Thyroid gland (tissue), 4 donors: ENCODE measurements at regions not wholly inside any gene's neighbourhood (a gene's known extent, or its start where the extent isn't known, plus 50 kb on each side); places are given as distances from the start of the nearest gene placed in this dataset.

Experiments
- POLR2A ChIP-seq, 2 donors: fragments of 450-650 bp; IDR thresholded peaks; one replicate each; pipeline ENCODE4 v1.6.1; 2017; ENCODE audit warnings: antibody characterized with exemption in 2 of 2, mild to moderate bottlenecking in 2 of 2, moderate library complexity in 1 of 2
- TF ChIP-seq, protein P1 (sequence below), 6 experiments: fragments of 200-600 bp in 3 of 6; fragments of 450-650 bp in 3 of 6; sonication (generic) in 3 of 6; IDR thresholded peaks; one replicate each; pipeline ENCODE4 v1.5.1; 2016 to 2019; ENCODE audit warnings: antibody characterized with exemption in 6 of 6, mild to moderate bottlenecking in 2 of 6, inconsistent platforms in 1 of 6, moderate library complexity in 1 of 6

DNA sequence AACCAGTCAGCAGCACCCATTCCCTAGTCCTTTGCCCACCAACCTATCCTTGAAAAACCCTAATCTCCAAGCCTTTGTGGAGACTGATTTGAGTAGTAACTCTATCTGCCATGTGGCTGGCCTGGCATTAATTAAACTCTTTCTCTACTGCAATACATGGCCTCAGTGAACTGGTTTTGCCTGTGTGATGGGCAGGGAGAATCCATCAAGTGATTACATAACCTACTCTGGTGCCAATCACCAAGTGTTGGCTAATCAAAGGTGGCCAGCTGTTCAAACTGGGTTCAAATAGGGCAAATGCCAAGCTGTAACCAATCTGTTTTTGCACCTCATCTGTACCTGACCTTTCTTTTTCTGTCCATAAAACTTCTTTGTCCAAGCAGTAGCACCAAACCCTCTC lies 139.8 kb upstream of the XPO1 start:
- TF ChIP-seq, protein P1, sequence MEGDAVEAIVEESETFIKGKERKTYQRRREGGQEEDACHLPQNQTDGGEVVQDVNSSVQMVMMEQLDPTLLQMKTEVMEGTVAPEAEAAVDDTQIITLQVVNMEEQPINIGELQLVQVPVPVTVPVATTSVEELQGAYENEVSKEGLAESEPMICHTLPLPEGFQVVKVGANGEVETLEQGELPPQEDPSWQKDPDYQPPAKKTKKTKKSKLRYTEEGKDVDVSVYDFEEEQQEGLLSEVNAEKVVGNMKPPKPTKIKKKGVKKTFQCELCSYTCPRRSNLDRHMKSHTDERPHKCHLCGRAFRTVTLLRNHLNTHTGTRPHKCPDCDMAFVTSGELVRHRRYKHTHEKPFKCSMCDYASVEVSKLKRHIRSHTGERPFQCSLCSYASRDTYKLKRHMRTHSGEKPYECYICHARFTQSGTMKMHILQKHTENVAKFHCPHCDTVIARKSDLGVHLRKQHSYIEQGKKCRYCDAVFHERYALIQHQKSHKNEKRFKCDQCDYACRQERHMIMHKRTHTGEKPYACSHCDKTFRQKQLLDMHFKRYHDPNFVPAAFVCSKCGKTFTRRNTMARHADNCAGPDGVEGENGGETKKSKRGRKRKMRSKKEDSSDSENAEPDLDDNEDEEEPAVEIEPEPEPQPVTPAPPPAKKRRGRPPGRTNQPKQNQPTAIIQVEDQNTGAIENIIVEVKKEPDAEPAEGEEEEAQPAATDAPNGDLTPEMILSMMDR (IDR thresholded peaks at IDR 0.05), result no peak
- TF ChIP-seq POLR2A (IDR thresholded peaks at IDR 0.05), result no peak
